Natural killer cell (primary cell): ENCODE measurements at regions not wholly inside any gene's neighbourhood (a gene's known extent, or its start where the extent isn't known, plus 50 kb on each side); places are given as distances from the start of the nearest gene placed in this dataset.
"Not testable (repeated sequence)": the region's sequence is repeated elsewhere in the genome, so short reads cannot be mapped to it uniquely, and the experiment has no call there.

Experiments used
- ATAC-seq, 3 donors: fragments of 150-1000 bp in 2 of 3; fragments of 200-7000 bp in 1 of 3; cut with Tn5 transposase; 1 replicate in 1 of 3; 2 replicates in 2 of 3; pipeline ENCODE4 v1.10.0; 2021; ENCODE audit warnings: mild to moderate bottlenecking in 2 of 3, moderate library complexity in 2 of 3
- DNase-seq, 2 donors: peaks; one replicate each; pipeline versions ENCODE4 v3.0.0 to v3.0.0-alpha.2; 2013 to 2021; ENCODE audit warnings: mixed read lengths in 1 of 2
- H3K27ac ChIP-seq: one replicate; pipeline ENCODE4 v1.5.1; 2013; ENCODE audit warnings: mild to moderate bottlenecking, low read length
- H3K27me3 ChIP-seq: one replicate; pipeline ENCODE4 v1.6.1; 2013; ENCODE audit warnings: low read length; ENCODE audit not compliant: control insufficient read depth, insufficient read depth
- H3K36me3 ChIP-seq: one replicate; pipeline ENCODE4 v1.6.1; 2013; ENCODE audit warnings: low read length; ENCODE audit not compliant: control insufficient read depth, insufficient read depth
- H3K4me1 ChIP-seq: one replicate; pipeline ENCODE4 v1.6.1; 2013; ENCODE audit warnings: low read length; ENCODE audit not compliant: control insufficient read depth, insufficient read depth
- H3K4me3 ChIP-seq: one replicate; pipeline ENCODE4 v1.5.1; 2013; ENCODE audit warnings: low read length
- H3K9me3 ChIP-seq: one replicate; pipeline ENCODE4 v1.6.1; 2013; ENCODE audit warnings: low read length; ENCODE audit not compliant: control insufficient read depth, insufficient read depth
- H3K27ac Mint-ChIP-seq, 2 donors: one replicate each; pipeline ENCODE4 v1.8.0; 2022; ENCODE audit warnings: mild to moderate bottlenecking in 2 of 2, mixed read lengths in 2 of 2, moderate library complexity in 1 of 2
- H3K27me3 Mint-ChIP-seq, 2 donors: one replicate each; pipeline ENCODE4 v1.8.0; 2022; ENCODE audit warnings: low read depth in 2 of 2, mixed read lengths in 2 of 2
- H3K36me3 Mint-ChIP-seq: one replicate; pipeline ENCODE4 v1.8.0; 2022; ENCODE audit warnings: mixed read lengths
- H3K4me1 Mint-ChIP-seq, 2 donors: one replicate each; pipeline ENCODE4 v1.8.0; 2022; ENCODE audit warnings: mixed read lengths in 2 of 2
- H3K4me3 Mint-ChIP-seq: one replicate; pipeline ENCODE4 v1.8.0; 2022; ENCODE audit warnings: mild to moderate bottlenecking, moderate library complexity, mixed read lengths
- H3K9me3 Mint-ChIP-seq, 2 donors: one replicate each; pipeline ENCODE4 v1.8.0; 2022; ENCODE audit warnings: mixed read lengths in 2 of 2
- CTCF ChIP-seq: fragments of 200-600 bp; IDR thresholded peaks from one replicate; pipeline ENCODE4 v1.8.0; 2022; ENCODE audit warnings: antibody characterized with exemption
- WGBS: methylation state at CpG from one replicate; pipeline ENCODE4 v1.1.7; 2013; ENCODE audit warnings: missing lambda C conversion rate; ENCODE audit not compliant: insufficient coverage; 5-methylcytosine and 5-hydroxymethylcytosine counted together
- intact Hi-C: fragments of 100-400 bp; cut with micrococcal nuclease; formaldehyde crosslinking; loops from one replicate; pipeline ENCODE4 v1.14.2; 2022

- TF ChIP-seq CTCF = no peak
- no peaks in the 10 kb centered on the region for H3K4me1 Mint-ChIP-seq
- no peaks in the 10 kb centered on the region for H3K9me3 Mint-ChIP-seq
- H3K36me3 Mint-ChIP-seq = no peaks in the 10 kb centered on the region
- intact Hi-C loops = no loop called here
- Histone ChIP-seq H3K27ac (no peak overlapping the region), H3K27me3 (no peaks in the 10 kb centered on the region), H3K4me3 (no peak overlapping the region), H3K36me3 (no peaks in the 10 kb centered on the region), H3K9me3 (no peaks in the 10 kb centered on the region), H3K4me1 (no peaks in the 10 kb centered on the region)
- no peak for DNase-seq
- no peak for ATAC-seq
- H3K27me3 Mint-ChIP-seq = peaks cover 11 to 45% of the 10 kb centered on the region in 2 donors
- no peak overlapping the region for H3K27ac Mint-ChIP-seq
- WGBS = 85% methylated on average over 3 of the region's 3 CpGs
- H3K4me3 Mint-ChIP-seq = no peak overlapping the region
Observed at GRCh38 chr6:144969154-144969553, 684.0 kb downstream of the UTRN start.

DNA sequence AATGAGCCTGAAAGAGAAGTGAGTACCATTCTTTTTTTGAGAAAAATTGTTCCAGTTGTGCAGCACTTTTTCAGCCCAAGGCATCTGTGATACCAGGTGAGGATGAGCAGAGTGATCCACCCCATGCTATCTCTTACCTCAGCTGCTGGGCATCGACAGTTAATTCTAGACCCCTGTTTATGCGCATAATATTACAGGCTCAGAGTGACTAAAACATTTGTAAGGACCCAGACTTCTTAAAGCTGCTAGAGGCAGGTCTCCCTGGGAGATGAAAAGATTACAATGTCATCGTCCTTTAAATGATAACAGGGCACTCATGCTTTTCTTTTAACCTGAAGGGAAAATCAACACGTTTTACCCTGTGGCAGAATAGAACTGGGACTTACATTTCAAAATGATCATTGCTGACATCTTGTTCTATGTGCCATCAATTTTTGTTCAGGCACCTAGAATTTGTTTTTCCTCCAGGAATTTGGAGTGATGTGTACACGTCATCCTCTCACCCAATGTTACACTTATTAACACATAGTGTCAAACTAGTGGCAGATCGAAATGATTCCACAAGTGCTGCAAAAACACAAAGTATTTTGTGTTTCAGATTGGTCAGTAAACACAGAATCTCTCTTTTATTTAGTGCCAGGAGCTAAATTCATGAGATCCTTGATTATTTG, 684.6 kb downstream of the UTRN start:
- no peak overlapping the region for H3K4me3 Mint-ChIP-seq
- WGBS = 81% methylated on average over 6 of the region's 6 CpGs
- Histone ChIP-seq H3K4me1 (no peaks in the 10 kb centered on the region), H3K9me3 (no peaks in the 10 kb centered on the region), H3K36me3 (no peaks in the 10 kb centered on the region), H3K27ac (no peak overlapping the region), H3K4me3 (no peak overlapping the region), H3K27me3 (no peaks in the 10 kb centered on the region)
- H3K9me3 Mint-ChIP-seq = no peaks in the 10 kb centered on the region
- TF ChIP-seq CTCF = no peak
- H3K27ac Mint-ChIP-seq = no peak overlapping the region
- H3K36me3 Mint-ChIP-seq = no peaks in the 10 kb centered on the region
- ATAC-seq (no peak), DNase-seq (no peak)
- peaks cover 14 to 45% of the 10 kb centered on the region in 2 donors for H3K27me3 Mint-ChIP-seq
- H3K4me1 Mint-ChIP-seq = no peaks in the 10 kb centered on the region
- intact Hi-C loops = no loop called here

DNA sequence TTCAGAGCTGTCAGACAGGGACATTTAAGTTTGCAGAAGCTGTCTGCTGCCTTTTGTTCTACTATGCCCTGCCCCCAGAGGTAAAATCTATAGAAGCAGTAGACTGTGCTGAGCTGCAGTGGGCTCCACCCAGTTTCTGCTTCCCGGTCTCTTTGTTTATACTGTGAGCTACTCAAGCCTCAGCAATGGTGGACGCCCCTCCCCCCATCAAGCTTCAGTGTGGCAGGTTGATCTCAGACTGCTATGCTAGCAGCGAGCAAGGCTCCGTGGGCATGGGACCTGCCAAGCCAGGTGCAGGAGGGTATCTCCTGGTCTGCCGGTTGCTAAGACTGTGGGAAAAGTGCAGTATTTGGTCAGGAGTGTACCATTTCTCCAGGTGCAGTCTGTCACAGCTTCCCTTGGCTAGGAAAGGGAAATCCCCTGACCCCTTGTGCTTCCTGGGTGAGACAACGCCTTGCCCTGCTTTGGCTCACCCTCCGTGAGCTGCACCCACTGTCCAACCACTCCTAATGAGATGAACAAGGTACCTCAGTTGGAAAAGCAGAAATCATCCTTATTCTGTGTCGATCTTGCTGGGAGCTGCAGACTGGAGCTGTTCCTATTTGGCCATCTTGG, 692.2 kb downstream of the UTRN start:
- H3K4me1 Mint-ChIP-seq, H3K4me1 ChIP-seq, ATAC-seq, H3K4me3 Mint-ChIP-seq, H3K9me3 ChIP-seq, H3K27ac ChIP-seq, H3K27me3 ChIP-seq, H3K36me3 ChIP-seq, H3K4me3 ChIP-seq, H3K36me3 Mint-ChIP-seq, H3K27ac Mint-ChIP-seq, intact Hi-C loops, H3K9me3 Mint-ChIP-seq: not testable (repeated sequence)
- peak in 1 of 2 donors; percentile 6 for DNase-seq
- peaks cover 31 to 51% of the 10 kb centered on the region in 2 donors for H3K27me3 Mint-ChIP-seq
- 69% methylated on average over 8 of the region's 8 CpGs for WGBS

GRCh38 chr6:144978208-144978607, 693.1 kb downstream of the UTRN start:
- DNase-seq = no peak
- ATAC-seq = no peak
- Mint-ChIP-seq H3K27ac (no peak overlapping the region), H3K4me3 (no peak overlapping the region), H3K4me1 (no peaks in the 10 kb centered on the region), H3K27me3 (peaks cover 31 to 53% of the 10 kb centered on the region in 2 donors), H3K9me3 (peaks cover 0 to 5% of the 10 kb centered on the region in 2 donors), H3K36me3 (no peaks in the 10 kb centered on the region)
- no peak for TF ChIP-seq CTCF
- H3K36me3 ChIP-seq = no peaks in the 10 kb centered on the region
- intact Hi-C loops = no loop called here
- H3K27ac ChIP-seq = no peak overlapping the region
- no peaks in the 10 kb centered on the region for H3K27me3 ChIP-seq
- H3K4me3 ChIP-seq = no peak overlapping the region
- H3K9me3 ChIP-seq = no peaks in the 10 kb centered on the region
- no peaks in the 10 kb centered on the region for H3K4me1 ChIP-seq
